ENCODE measurements at regions not wholly inside any gene's neighbourhood (a gene's known extent, or its start where the extent isn't known, plus 50 kb on each side); places are given as distances from the start of the nearest gene placed in this dataset.

- in situ Hi-C loops (cut with MboI; ENCODE audit: low pct_unique_long_range_greater_than_20kb, low sequenced_read_pairs, unreplicated experiment): no loop called here
- TF ChIP-seq, protein P1, sequence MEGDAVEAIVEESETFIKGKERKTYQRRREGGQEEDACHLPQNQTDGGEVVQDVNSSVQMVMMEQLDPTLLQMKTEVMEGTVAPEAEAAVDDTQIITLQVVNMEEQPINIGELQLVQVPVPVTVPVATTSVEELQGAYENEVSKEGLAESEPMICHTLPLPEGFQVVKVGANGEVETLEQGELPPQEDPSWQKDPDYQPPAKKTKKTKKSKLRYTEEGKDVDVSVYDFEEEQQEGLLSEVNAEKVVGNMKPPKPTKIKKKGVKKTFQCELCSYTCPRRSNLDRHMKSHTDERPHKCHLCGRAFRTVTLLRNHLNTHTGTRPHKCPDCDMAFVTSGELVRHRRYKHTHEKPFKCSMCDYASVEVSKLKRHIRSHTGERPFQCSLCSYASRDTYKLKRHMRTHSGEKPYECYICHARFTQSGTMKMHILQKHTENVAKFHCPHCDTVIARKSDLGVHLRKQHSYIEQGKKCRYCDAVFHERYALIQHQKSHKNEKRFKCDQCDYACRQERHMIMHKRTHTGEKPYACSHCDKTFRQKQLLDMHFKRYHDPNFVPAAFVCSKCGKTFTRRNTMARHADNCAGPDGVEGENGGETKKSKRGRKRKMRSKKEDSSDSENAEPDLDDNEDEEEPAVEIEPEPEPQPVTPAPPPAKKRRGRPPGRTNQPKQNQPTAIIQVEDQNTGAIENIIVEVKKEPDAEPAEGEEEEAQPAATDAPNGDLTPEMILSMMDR (IDR thresholded peaks at IDR 0.05; ENCODE audit: extremely low read depth, insufficient read depth, missing control alignments): no peak
- no peak for DNase-seq (ENCODE audit: low spot score)
These were observed 84.0 kb upstream of the SMNDC1 start for GRCh38 chr10:110388687-110389052.

DNA sequence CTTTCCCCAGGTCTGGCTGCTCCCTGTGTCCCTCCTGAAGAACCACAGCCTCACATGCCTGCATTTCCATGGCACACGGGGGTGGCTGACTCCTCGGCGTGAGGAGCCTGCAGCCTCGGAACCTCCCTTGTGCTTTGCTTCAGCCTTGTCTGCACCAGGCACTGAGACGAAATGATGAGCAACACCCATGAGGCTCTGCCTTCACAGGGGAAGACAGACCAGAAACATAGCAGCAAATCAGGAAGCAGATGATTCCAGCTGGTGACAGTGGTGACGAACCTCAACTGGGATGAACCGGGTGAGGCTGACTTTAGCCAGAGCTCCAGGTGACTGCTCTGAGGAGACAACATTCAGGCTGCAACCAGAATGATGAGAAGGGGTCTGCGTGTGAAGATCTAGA is 84.5 kb upstream of the SMNDC1 start:
- in situ Hi-C loops (cut with MboI; ENCODE audit: low pct_unique_long_range_greater_than_20kb, low sequenced_read_pairs, unreplicated experiment): no loop called here
- TF ChIP-seq, protein P1 (IDR thresholded peaks at IDR 0.05; ENCODE audit: extremely low read depth, insufficient read depth, missing control alignments): no peak
- no peak for DNase-seq (ENCODE audit: low spot score)

DNA sequence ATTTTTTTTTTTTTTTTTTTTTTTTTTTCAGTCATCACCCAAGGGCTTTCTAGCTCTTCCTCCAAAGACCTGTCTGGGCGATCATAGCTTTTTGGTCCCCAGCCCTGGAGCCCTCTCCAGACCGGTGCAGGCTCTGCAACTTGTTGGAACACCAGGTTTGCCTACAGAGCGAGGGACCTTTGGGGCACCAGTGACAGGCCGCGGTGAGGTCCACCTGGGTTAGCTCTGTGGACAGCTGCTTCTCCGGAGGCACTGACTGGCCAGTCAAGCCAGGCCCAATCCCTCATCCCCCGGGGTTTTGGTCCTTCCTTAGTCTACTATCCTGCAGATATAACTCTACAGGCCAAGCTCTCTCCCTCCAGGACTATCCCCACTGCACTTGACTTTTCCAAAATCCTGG is 86.8 kb upstream of the SMNDC1 start:
- TF ChIP-seq, protein P1 (IDR thresholded peaks at IDR 0.05; ENCODE audit: extremely low read depth, insufficient read depth, missing control alignments): no peak
- no peak for DNase-seq (ENCODE audit: low spot score)
- in situ Hi-C loops (cut with MboI; ENCODE audit: low pct_unique_long_range_greater_than_20kb, low sequenced_read_pairs, unreplicated experiment): no loop called here

DNA sequence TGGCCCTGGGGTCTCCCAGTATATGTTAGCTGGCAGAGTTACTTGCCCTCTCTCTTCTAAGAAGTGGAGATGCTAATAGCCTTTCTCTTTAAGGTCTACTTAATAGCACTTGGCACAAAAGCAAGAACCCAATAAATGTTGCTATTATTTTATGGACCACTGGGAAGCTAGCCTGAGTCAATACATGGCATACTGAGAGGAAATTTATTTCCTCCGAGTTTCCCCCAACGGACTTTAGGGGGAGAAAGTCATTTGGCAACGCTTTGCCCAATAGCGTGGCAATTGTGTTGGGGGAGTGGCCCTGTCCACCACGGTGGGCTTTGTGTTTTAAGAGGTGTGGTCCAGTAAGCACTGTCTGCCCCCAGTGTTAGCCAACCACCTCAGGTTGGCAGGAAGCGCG is 87.4 kb upstream of the SMNDC1 start:
- in situ Hi-C loops (cut with MboI; ENCODE audit: low pct_unique_long_range_greater_than_20kb, low sequenced_read_pairs, unreplicated experiment): no loop called here
- DNase-seq (ENCODE audit: low spot score): no peak
- TF ChIP-seq, protein P1 (IDR thresholded peaks at IDR 0.05; ENCODE audit: extremely low read depth, insufficient read depth, missing control alignments): no peak

- in situ Hi-C loops (cut with MboI; ENCODE audit: low pct_unique_long_range_greater_than_20kb, low sequenced_read_pairs, unreplicated experiment): no loop called here
- no peak for DNase-seq (ENCODE audit: low spot score)
- TF ChIP-seq, protein P1 (IDR thresholded peaks at IDR 0.05; ENCODE audit: extremely low read depth, insufficient read depth, missing control alignments): no peak
These were observed 88.4 kb upstream of the SMNDC1 start for GRCh38 chr10:110392868-110393740.

DNA sequence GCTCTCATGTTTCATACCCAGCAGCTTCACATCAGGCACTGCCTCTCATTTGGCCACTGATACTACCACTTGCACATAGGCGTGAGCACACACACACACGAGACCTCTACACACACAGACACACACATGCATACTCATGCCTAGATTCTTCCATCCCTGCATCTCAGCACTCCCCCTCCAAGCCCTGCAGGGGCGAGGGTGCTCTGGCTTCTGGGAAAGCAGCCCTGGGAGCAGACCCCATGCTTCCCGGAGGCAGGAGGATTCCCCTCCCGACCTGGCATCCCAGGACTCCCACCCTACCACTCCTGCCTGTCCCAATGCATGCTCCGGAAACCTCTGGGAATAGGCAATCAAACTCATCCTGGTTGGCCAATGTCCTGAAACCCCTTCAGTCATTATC is 89.1 kb upstream of the SMNDC1 start:
- in situ Hi-C loops (cut with MboI; ENCODE audit: low pct_unique_long_range_greater_than_20kb, low sequenced_read_pairs, unreplicated experiment): no loop called here
- TF ChIP-seq, protein P1 (IDR thresholded peaks at IDR 0.05; ENCODE audit: extremely low read depth, insufficient read depth, missing control alignments): no peak
- no peak for DNase-seq (ENCODE audit: low spot score)
